ENCODE measurements at regions not wholly inside any gene's neighbourhood (a gene's known extent, or its start where the extent isn't known, plus 50 kb on each side); places are given as distances from the start of the nearest gene placed in this dataset.

GRCh38 chr20:53878262-53879047 lies 191.9 kb downstream of the BCAS1 start:
- TF ChIP-seq CTCF (IDR thresholded peaks at IDR 0.05; ENCODE audit: insufficient read depth, low read depth, low read length, missing control alignments), result no peak
- H3K4me3 ChIP-seq (ENCODE audit: low read depth, low read length), result no peak overlapping the region
- no peak for DNase-seq (ENCODE audit: low read depth)

DNA sequence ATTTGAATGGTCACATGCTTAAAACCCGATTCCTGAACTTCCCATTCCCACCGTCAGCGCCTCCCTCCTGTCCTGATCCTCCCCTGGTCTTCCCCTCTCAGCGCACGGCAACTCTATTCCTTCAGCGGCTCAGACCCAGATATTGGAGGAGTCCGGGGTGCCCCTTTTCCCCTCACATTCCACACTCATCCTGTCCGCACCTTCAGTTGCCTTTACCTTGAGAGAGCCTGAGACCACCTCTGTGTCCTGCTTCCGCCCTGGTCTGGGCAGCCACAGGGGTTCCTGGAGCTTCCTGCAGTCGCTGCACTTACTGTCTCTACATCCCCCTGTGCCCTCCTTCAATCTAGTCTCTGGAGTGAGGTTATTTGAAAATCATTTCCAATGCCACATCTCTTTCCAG lies 193.4 kb downstream of the BCAS1 start:
- TF ChIP-seq CTCF (IDR thresholded peaks at IDR 0.05; ENCODE audit: insufficient read depth, low read depth, low read length, missing control alignments), result no peak
- H3K4me3 ChIP-seq (ENCODE audit: low read depth, low read length), result no peak overlapping the region
- no peak for DNase-seq (ENCODE audit: low read depth)

GRCh38 chr20:53876470-53876869 lies 193.9 kb downstream of the BCAS1 start:
- H3K4me3 ChIP-seq (ENCODE audit: low read depth, low read length), result no peak overlapping the region
- no peak for DNase-seq (ENCODE audit: low read depth)
- no peak for TF ChIP-seq CTCF (IDR thresholded peaks at IDR 0.05; ENCODE audit: insufficient read depth, low read depth, low read length, missing control alignments)

DNA sequence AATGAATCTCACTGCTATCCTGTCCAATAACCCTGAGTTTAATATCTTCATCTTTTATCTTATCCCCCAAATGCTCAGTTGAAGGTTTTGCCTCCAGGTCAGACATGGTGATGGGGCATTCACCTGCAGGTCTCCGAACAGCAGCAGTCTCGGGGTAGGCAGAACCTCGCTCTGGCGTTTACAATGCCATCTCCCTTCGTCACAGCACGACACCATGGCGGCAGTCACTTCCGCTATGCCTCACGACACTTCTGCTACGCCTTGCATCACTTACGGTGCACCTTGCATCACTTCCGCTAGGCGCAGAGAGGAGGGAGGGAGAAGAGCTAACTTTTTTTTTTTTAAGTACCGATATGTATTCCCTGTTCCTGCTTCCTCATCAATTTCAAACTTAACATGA lies 194.9 kb downstream of the BCAS1 start:
- no peak overlapping the region for H3K4me3 ChIP-seq (ENCODE audit: low read depth, low read length)
- DNase-seq (ENCODE audit: low read depth), result no peak
- no peak for TF ChIP-seq CTCF (IDR thresholded peaks at IDR 0.05; ENCODE audit: insufficient read depth, low read depth, low read length, missing control alignments)

GRCh38 chr20:53874706-53875105 lies 195.7 kb downstream of the BCAS1 start:
- no peak overlapping the region for H3K4me3 ChIP-seq (ENCODE audit: low read depth, low read length)
- TF ChIP-seq CTCF (IDR thresholded peaks at IDR 0.05; ENCODE audit: insufficient read depth, low read depth, low read length, missing control alignments), result no peak
- DNase-seq (ENCODE audit: low read depth), result no peak

DNA sequence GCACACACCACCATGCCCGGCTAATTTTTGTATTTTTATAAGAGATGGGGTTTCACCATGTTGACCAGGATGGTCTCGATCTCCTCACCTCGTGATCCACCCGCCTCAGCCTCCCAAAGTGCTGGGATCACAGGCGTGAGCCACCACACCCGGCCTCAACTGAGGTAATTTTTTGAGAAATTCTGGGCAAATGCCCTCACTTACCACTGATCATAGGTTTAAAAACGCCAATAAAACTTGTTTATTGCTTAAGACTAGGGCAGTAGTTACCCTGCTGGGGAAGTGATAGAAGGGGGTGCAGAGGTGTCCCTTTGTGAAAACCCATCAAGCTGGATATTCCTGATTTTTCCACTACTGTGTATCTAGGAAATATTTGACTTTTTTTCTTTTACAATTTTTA lies 196.3 kb downstream of the BCAS1 start:
- DNase-seq (ENCODE audit: low read depth), result no peak
- TF ChIP-seq CTCF (IDR thresholded peaks at IDR 0.05; ENCODE audit: insufficient read depth, low read depth, low read length, missing control alignments), result no peak
- no peak overlapping the region for H3K4me3 ChIP-seq (ENCODE audit: low read depth, low read length)

DNA sequence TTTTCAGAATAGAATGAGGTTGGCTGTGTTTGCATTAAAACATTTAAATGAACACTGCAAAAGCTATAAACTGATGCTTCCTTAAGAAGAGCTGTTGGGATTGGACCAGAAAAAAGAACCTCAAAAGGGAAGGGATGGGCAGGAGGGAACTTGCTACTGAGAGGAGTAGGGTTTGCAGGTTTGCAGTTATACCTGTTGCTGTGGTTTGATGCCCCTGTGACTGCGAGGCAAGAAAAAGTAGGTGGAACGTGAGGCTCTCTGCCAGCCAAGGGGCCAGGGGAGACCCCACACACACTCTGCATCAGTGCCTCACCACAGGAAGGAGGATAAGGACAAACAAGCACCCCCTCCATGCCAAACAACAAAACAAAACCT lies 197.2 kb downstream of the BCAS1 start:
- TF ChIP-seq CTCF (IDR thresholded peaks at IDR 0.05; ENCODE audit: insufficient read depth, low read depth, low read length, missing control alignments), result no peak
- no peak overlapping the region; the same call in 1 of the 2 replicates for H3K4me3 ChIP-seq (ENCODE audit: low read depth, low read length)

More for the DNA sequence above, 197.2 kb downstream of the BCAS1 start:
- no peak for DNase-seq (ENCODE audit: low read depth)

All from GM12865 (cell line).